Activated CD4-positive, CD25-positive, alpha-beta regulatory T cell treated with anti-CD3 and anti-CD28 coated beads, Interleukin-2, amount 50 U/mL, for 24 hours (primary cell): ENCODE measurements at regions not wholly inside any gene's neighbourhood (a gene's known extent, or its start where the extent isn't known, plus 50 kb on each side); places are given as distances from the start of the nearest gene placed in this dataset.

ENCODE experiments used
- ATAC-seq, 2 donors: fragments of 150-1000 bp; cut with Tn5 transposase; one replicate each; pipeline ENCODE4 v1.10.0; 2021; ENCODE audit warnings: mild to moderate bottlenecking in 1 of 2, moderate library complexity in 1 of 2

GRCh38 chr18:39692367-39693015 lies 2126.9 kb upstream of the CELF4 start:
- ATAC-seq: no peak

- no peak for ATAC-seq
Measured at GRCh38 chr18:39685303-39685902, 2119.8 kb upstream of the CELF4 start.

- ATAC-seq: no peak
Measured at GRCh38 chr18:39681061-39681460, 2115.5 kb upstream of the CELF4 start.

- ATAC-seq: no peak
Measured at GRCh38 chr18:39675906-39676305, 2110.3 kb upstream of the CELF4 start.

- ATAC-seq: no peak
Measured at GRCh38 chr18:39675368-39675767, 2109.8 kb upstream of the CELF4 start.

- ATAC-seq: no peak
Measured at GRCh38 chr18:39672171-39672570, 2106.6 kb upstream of the CELF4 start.

GRCh38 chr18:39667905-39668304 lies 2102.3 kb upstream of the CELF4 start:
- no peak for ATAC-seq

GRCh38 chr18:39666541-39666940 lies 2100.9 kb upstream of the CELF4 start:
- no peak for ATAC-seq

GRCh38 chr18:39661856-39662366 lies 2096.3 kb upstream of the CELF4 start:
- no peak for ATAC-seq

- ATAC-seq: no peak
Measured at GRCh38 chr18:39660141-39660540, 2094.5 kb upstream of the CELF4 start.

GRCh38 chr18:39655341-39655740 lies 2089.7 kb upstream of the CELF4 start:
- no peak for ATAC-seq

- ATAC-seq: no peak
Measured at GRCh38 chr18:39653221-39653620, 2087.6 kb upstream of the CELF4 start.

- no peak for ATAC-seq
Measured at GRCh38 chr18:39648616-39649015, 2083.0 kb upstream of the CELF4 start.

GRCh38 chr18:39647627-39648534 lies 2082.3 kb upstream of the CELF4 start:
- ATAC-seq: no peak

- ATAC-seq: no peak
Measured at GRCh38 chr18:39638224-39638623, 2072.6 kb upstream of the CELF4 start.

GRCh38 chr18:39636931-39637330 lies 2071.3 kb upstream of the CELF4 start:
- ATAC-seq: no peak

- no peak for ATAC-seq
Measured at GRCh38 chr18:39635966-39636365, 2070.4 kb upstream of the CELF4 start.

GRCh38 chr18:39635192-39635591 lies 2069.6 kb upstream of the CELF4 start:
- no peak for ATAC-seq

- ATAC-seq: no peak
Measured at GRCh38 chr18:39627936-39628335, 2062.3 kb upstream of the CELF4 start.

GRCh38 chr18:39624961-39625360 lies 2059.4 kb upstream of the CELF4 start:
- ATAC-seq: no peak

- no peak for ATAC-seq
Measured at GRCh38 chr18:39622431-39622830, 2056.8 kb upstream of the CELF4 start.

GRCh38 chr18:39620551-39621168 lies 2055.1 kb upstream of the CELF4 start:
- no peak for ATAC-seq
